Fibroblast of skin of back (primary cell): ENCODE measurements at regions not wholly inside any gene's neighbourhood (a gene's known extent, or its start where the extent isn't known, plus 50 kb on each side); places are given as distances from the start of the nearest gene placed in this dataset.

Experiments
- DNase-seq: peaks from one replicate; pipeline ENCODE4 v3.0.0-alpha.2; 2013

GRCh38 chr5:82330530-82331270 is 52.5 kb upstream of the RPS23 start:
- no peak for DNase-seq

GRCh38 chr5:82329393-82329792 is 51.2 kb upstream of the RPS23 start:
- no peak for DNase-seq
